ENCODE measurements at regions not wholly inside any gene's neighbourhood (a gene's known extent, or its start where the extent isn't known, plus 50 kb on each side); places are given as distances from the start of the nearest gene placed in this dataset.

- DNase-seq (ENCODE audit: low read depth) = no peak
Observed at GRCh38 chr5:51449026-51449425, 65.8 kb downstream of the ISL1 start.

GRCh38 chr5:51452562-51452961 is 69.3 kb downstream of the ISL1 start:
- DNase-seq (ENCODE audit: low read depth) = no peak

- no peak for DNase-seq (ENCODE audit: low read depth)
Observed at GRCh38 chr5:51465165-51465564, 81.9 kb downstream of the ISL1 start.

DNA sequence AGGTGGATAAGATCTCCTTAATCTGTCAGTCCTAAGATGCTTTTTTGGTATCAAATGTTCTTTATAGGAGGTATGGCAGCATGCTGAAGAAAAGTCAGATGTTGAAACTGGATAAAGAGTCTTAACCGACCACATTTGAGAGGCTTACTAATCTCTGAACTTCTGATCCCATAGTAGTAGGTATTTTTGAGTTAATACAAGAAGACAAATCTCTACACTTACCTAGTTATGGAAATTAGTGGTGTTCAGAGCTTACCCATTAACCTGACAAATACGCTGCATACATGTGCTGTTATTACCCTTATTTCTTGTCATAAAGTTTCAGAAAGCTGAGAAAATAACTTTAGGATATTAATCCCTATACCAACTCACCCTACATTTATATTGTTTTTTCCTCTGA is 83.0 kb downstream of the ISL1 start:
- DNase-seq (ENCODE audit: low read depth) = no peak

DNA sequence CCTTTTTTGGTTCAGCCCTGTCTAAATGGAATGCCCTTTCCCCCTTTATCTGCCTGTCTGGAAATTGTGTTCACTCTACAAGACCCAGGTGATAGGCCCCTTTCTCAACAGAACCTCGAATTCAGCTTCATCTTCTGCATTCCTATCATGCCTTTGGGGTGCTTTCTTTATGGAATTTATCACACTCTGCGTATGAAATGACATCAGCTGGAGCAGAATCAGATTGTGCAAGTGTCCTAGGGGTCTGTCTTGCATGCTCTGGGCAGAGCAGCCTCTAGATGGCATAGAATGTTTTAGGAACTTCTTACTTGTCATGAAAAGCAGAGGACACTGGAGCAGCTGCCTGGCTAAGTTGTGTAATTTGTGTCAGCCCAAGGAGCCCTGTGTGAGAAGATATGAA is 84.9 kb downstream of the ISL1 start:
- no peak for DNase-seq (ENCODE audit: low read depth)

DNA sequence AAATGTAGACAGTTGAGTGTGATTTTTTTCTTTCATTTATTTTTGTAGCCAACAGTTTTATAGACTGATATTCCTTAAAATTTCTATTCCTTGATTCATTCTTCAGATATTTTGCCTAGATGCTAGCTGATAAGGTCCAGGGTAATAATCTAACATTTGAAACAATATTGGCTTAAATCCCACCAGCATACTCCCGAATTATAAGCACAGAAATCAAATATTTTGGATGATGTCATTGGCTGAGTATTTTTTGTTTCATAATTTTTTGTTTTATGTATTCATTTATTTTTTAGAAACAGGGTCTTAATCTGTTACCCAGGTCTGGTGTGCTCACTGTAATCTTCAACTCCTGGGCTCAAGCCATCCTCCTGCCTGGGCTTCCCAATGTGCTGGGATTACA is 88.4 kb downstream of the ISL1 start:
- no peak for DNase-seq (ENCODE audit: low read depth)

DNA sequence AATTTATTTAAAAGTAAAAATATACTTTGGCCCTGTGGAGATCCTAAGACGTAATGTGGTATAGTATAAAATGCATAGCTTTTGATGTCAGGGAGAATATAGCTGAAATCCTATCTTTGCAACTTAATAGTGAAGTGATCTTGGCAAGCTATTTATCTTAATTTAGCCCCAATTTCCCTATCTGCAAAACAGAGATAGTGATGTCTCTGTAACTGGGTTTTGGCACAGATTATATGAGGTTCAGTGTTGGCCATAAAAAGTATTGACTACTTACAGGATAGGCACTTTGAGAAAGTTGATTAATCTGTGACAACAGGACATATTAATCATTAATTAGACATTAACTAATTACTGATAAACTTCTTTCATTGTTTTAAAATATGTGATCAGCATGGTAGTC is 89.2 kb downstream of the ISL1 start:
- DNase-seq (ENCODE audit: low read depth) = no peak

GRCh38 chr5:51475628-51476027 is 92.4 kb downstream of the ISL1 start:
- no peak for DNase-seq (ENCODE audit: low read depth)

DNA sequence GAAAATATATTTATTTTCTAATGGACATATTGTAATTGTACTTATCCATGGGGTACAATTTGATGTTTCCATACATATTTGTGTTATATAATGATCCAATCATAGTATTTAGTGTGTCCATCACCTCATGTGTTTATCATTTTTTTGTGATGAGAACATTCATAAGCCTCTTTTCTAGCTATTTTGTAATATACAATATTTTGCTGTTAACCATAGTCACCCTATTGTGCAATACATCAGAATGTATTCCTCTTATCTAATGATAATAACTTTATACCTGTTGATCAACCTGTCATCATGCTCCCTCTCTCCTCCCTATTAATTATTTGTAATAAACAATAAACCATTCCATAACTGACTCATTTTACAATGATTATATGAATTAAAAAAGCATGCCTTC is 93.2 kb downstream of the ISL1 start:
- DNase-seq (ENCODE audit: low read depth) = no peak

DNA sequence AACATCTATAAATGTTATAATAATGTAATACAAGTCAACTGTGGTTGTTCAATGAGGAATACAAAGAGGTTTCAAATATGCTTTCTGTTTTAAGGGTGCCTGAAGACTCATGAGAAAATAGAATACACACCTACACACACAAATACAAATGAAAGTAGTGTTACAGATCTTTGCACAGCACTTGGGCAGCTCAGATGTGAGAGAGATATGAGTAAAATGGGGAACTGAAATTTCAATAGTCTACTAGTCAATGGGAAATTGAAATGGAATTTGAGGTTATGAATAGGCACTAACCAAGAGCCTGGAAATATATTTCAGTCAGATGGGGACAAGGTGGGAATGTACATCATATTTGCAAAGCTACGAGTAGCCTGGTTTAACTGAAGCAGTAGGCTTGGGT is 96.6 kb downstream of the ISL1 start:
- no peak for DNase-seq (ENCODE audit: low read depth)

DNA sequence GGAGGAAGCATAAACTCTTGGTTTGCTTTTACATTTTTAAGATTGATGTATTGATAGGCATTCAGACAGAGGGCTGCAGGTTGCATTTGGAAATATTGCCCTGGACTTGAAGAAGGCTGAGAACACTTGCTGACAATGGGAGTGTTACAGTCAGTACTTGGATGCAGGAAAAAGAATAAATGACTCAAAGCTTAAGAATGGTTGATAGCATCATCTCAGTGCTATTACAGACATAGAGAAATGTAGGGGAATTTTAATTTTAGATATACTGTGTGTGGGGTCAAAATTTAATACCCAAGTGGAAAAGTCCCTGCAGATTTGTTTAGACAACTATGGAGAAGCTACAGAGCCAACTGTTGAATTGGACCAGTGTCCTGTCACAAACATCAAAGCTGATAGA is 101.1 kb downstream of the ISL1 start:
- peak; percentile 12 for DNase-seq (ENCODE audit: low read depth)

GRCh38 chr5:51486158-51486557 is 102.9 kb downstream of the ISL1 start:
- DNase-seq (ENCODE audit: low read depth) = no peak

DNA sequence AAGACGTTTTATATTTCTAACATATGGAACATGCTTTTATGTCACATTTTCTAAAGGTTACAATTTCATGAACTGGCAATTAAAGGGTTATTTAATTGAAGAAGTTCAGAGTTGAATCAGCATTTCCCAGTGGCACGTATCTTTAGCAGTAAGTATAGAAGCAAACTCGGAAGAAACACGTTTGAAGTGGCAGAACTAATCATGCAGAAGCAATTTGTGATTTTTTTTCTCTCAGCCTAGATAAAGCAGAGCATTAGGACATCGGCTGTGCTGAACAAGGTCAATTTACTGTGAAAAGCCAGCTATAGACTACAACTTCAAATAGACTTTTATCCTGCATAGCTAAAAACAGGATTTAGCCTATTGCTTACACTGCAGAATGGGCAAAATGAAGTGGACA is 104.7 kb downstream of the ISL1 start:
- no peak for DNase-seq (ENCODE audit: low read depth)

GRCh38 chr5:51488803-51489642 is 105.8 kb downstream of the ISL1 start:
- no peak for DNase-seq (ENCODE audit: low read depth)

DNA sequence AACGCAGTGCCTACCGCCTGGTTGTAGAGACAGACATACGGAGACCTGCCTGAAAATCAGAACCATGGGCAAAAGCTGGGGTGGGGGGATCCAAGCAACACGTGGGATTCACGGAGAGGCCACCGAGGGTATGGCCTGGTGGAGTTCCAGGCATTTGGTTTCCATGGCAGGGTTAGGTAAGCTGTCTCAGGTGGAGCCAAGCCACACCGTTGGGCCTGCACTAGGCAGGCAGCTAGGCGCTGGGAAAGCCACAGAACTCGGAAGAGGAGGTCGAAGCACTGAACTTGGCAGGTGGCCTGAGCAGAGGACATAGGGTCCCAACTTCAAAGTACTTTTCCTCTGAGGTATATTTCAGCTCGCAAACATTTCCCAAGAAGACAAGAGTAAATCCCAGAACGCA is 111.6 kb downstream of the ISL1 start:
- no peak for DNase-seq (ENCODE audit: low read depth)

DNA sequence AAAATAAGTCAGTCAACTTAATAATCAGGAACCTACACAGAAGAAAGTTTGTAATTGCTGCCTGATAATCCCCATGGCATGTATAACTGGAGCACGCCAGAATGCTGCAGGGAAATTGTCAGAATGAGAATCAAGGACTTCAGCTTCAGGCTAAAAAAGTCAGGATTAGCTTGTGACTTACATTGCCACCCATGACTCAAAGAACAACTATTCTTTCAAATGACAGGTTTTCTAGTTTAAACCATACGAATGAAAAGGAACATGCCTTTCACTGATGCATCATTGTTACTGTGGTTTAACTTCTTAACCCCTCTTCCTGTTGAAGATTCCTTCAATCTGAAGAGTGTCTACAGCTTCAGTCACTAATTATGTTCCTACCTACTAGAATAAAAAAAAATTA is 112.4 kb downstream of the ISL1 start:
- DNase-seq (ENCODE audit: low read depth) = peak; percentile 43

DNA sequence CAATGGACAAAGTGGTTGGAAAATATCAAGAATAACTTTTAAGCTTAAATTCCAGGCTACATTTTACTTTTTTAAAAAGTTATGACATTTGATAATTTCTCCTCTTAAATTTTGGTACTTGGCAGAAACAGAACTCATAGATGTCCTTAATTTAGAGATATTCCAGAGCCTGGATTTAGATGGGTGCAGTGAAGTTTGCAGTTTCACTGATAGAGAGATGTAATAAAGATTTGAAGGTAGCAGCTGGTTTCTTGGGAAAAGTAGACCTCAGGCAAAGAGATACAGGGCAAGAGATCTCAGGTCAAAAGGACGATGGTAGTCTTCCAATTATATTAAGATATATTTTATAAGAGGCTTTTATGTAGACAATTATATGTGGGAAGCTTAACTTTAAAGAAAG is 134.6 kb downstream of the ISL1 start:
- DNase-seq (ENCODE audit: low read depth) = no peak

DNA sequence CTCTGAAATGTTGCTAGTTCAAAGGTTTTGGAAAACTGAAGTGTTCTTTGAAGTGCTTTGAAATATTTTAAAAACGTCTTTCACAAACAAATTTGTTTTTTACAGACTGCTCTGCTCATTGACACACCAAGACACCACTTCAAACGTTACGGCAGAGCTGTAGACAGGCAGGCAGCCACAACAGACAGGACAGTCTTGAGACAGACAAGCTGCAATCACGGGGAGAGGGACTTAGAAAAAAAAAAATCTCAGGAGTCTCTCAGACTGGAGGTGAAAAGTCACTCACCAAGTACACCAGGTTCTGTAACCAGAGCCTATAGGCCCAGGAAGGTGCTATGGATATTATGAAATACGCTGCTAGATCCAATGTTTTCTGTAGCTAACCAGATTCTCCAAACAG is 135.4 kb downstream of the ISL1 start:
- no peak for DNase-seq (ENCODE audit: low read depth)

GRCh38 chr5:51521583-51521982 is 138.3 kb downstream of the ISL1 start:
- no peak for DNase-seq (ENCODE audit: low read depth)

- no peak for DNase-seq (ENCODE audit: low read depth)
Observed at GRCh38 chr5:51539232-51539631, 156.0 kb downstream of the ISL1 start.

- DNase-seq (ENCODE audit: low read depth) = peak; percentile 0
Observed at GRCh38 chr5:51544031-51544785, 161.0 kb downstream of the ISL1 start.

- DNase-seq (ENCODE audit: low read depth) = no peak
Observed at GRCh38 chr5:51556833-51557232, 173.6 kb downstream of the ISL1 start.

DNA sequence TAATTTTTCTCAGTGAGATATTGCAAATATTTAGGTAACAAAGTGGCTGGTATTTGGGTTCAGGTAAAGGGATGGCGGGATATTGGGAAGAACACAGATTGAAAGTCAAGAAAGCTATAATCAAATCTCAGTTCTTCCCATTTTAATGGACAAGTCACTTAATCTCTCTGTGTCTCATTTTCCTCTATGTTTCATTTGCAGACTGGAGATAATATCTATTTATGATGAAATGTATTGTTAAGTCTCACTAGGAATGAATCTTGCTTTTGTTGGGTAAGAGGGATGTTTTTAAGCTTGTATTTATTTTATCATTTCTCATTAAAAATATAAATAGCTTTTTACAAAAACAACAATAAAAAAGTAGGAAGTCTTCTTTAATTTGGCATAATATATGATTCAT is 175.4 kb downstream of the ISL1 start:
- no peak for DNase-seq (ENCODE audit: low read depth)

DNA sequence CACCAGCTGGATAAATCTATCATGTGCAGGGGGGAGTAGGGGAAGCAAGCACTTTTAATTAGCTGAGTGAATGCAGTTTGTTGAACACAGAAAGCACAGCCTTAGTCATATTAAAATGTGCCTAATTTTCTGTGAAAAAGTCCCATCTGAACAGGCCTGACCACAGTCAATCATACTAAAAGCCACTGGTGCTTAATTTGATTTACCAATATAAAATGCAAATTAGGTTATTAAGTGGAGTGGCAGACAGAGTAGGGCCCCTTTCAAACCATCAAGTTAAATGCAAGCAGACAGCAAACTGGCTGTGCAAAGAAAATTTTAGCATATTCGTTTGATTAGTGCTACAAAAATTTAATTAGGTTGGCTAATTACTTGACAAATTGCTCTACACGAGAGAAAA is 176.1 kb downstream of the ISL1 start:
- no peak for DNase-seq (ENCODE audit: low read depth)

Data from iris pigment epithelial cell (primary cell).